ENCODE measurements at regions not wholly inside any gene's neighbourhood (a gene's known extent, or its start where the extent isn't known, plus 50 kb on each side); places are given as distances from the start of the nearest gene placed in this dataset.

- TF ChIP-seq GTF2F1 (IDR thresholded peaks at IDR 0.05; ENCODE audit: borderline replicate concordance, low read depth, low read length) = no peak
- no peak for TF ChIP-seq RAD21 (IDR thresholded peaks at IDR 0.05 in 1 of 2, conservative IDR thresholded peaks at IDR 0.05 in 1 of 2; ENCODE audit: low read depth in 2 of 2, low read length in 2 of 2)
- no peak for TF ChIP-seq CTCF (IDR thresholded peaks at IDR 0.05; ENCODE audit: control extremely low read depth in 1 of 3, insufficient read depth in 1 of 3, low read depth in 1 of 3, low read length in 3 of 3)
- TF ChIP-seq, protein P1, sequence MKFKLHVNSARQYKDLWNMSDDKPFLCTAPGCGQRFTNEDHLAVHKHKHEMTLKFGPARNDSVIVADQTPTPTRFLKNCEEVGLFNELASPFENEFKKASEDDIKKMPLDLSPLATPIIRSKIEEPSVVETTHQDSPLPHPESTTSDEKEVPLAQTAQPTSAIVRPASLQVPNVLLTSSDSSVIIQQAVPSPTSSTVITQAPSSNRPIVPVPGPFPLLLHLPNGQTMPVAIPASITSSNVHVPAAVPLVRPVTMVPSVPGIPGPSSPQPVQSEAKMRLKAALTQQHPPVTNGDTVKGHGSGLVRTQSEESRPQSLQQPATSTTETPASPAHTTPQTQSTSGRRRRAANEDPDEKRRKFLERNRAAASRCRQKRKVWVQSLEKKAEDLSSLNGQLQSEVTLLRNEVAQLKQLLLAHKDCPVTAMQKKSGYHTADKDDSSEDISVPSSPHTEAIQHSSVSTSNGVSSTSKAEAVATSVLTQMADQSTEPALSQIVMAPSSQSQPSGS (IDR thresholded peaks at IDR 0.05; ENCODE audit: low read length) = no peak
- no peak for TF ChIP-seq E2F6 (IDR thresholded peaks at IDR 0.05)
- no peak for TF ChIP-seq EP300 (IDR thresholded peaks at IDR 0.05; ENCODE audit: borderline replicate concordance in 1 of 2, low read depth in 2 of 2, low read length in 2 of 2)
- no peak for TF ChIP-seq CHD2 (IDR thresholded peaks at IDR 0.05; ENCODE audit: low read length)
- no peak for TF ChIP-seq BRCA1 (IDR thresholded peaks at IDR 0.05; ENCODE audit: low read depth, low read length)
- no peak for TF ChIP-seq POLR2A (IDR thresholded peaks at IDR 0.05; ENCODE audit: control extremely low read depth in 1 of 2, low read depth in 2 of 2, low read length in 2 of 2)
These were observed 521.7 kb upstream of the MCTP2 start for GRCh38 chr15:93709708-93710107.

All from H1 (cell line).